Esophagus squamous epithelium (tissue), 4 donors: ENCODE measurements at regions not wholly inside any gene's neighbourhood (a gene's known extent, or its start where the extent isn't known, plus 50 kb on each side); places are given as distances from the start of the nearest gene placed in this dataset.

ENCODE experiments used
- POLR2A ChIP-seq, 4 donors: fragments of 450-650 bp; IDR thresholded peaks; one replicate each; pipeline ENCODE4 v1.6.1; 2017; ENCODE audit warnings: antibody characterized with exemption in 4 of 4, mild to moderate bottlenecking in 4 of 4, moderate library complexity in 3 of 4
- TF ChIP-seq, protein P1 (sequence below), 6 experiments: fragments of 450-650 bp in 4 of 6; fragments of 200-600 bp in 2 of 6; sonication (generic) in 2 of 6; IDR thresholded peaks; one replicate each; pipeline ENCODE4 v1.5.1; 2016 to 2019; ENCODE audit warnings: antibody characterized with exemption in 6 of 6, mild to moderate bottlenecking in 4 of 6, moderate library complexity in 4 of 6

DNA sequence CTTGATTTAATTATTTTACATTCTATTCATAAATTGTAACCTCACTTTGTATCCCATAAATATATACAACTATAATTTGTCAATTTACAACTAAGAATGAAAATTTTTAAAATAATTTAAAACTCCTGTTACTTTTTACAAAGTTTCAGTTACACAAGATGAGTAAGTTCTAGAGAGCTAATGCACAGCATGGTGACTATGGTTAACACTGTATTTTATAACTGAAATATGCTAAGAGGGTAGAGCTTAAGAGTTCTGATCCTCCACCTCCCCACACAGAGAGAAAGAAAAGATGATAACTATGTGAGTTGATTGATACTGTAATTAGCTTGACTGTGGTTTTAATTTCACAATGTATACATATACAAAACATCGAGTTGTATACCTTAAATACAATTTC is 412.5 kb upstream of the DDI1 start:
- TF ChIP-seq, protein P1, sequence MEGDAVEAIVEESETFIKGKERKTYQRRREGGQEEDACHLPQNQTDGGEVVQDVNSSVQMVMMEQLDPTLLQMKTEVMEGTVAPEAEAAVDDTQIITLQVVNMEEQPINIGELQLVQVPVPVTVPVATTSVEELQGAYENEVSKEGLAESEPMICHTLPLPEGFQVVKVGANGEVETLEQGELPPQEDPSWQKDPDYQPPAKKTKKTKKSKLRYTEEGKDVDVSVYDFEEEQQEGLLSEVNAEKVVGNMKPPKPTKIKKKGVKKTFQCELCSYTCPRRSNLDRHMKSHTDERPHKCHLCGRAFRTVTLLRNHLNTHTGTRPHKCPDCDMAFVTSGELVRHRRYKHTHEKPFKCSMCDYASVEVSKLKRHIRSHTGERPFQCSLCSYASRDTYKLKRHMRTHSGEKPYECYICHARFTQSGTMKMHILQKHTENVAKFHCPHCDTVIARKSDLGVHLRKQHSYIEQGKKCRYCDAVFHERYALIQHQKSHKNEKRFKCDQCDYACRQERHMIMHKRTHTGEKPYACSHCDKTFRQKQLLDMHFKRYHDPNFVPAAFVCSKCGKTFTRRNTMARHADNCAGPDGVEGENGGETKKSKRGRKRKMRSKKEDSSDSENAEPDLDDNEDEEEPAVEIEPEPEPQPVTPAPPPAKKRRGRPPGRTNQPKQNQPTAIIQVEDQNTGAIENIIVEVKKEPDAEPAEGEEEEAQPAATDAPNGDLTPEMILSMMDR (IDR thresholded peaks at IDR 0.05), result no peak
- no peak for TF ChIP-seq POLR2A (IDR thresholded peaks at IDR 0.05)
